ENCODE measurements at regions not wholly inside any gene's neighbourhood (a gene's known extent, or its start where the extent isn't known, plus 50 kb on each side); places are given as distances from the start of the nearest gene placed in this dataset.

DNA sequence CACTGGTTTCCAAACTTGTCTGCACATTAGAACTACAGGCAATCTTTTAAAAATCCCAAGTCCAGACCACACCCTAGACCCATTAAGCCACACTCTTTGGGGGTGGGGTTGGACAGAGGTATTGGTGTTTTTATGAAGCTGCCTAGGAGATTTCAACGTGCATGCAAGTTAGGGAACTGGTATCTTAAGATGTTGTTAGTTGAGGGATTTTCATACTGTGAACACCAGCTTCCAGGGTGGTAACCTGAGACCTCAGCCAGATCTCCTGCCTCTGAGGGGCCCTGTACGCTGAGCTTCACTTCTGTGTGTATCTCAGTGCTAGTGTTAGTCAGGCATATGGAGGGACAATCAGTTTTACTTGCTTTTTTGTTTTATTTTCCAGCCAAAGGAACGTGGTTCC lies 138.0 kb downstream of the UTRN start:
- Histone ChIP-seq H2AFZ (ENCODE audit: low read length) (no peak overlapping the region), H3K4me2 (ENCODE audit: insufficient read depth, insufficient read length, low read length) (no peak overlapping the region)

More for the DNA sequence above, 138.0 kb downstream of the UTRN start:
- no peak for DNase-seq
- Histone ChIP-seq H3K4ac (ENCODE audit: low read depth, low read length) (no peak overlapping the region), H3K79me2 (ENCODE audit: insufficient read depth, low read length) (no peaks in the 10 kb centered on the region), H3K9me3 (ENCODE audit: control insufficient read depth, low read depth, low read length) (no peaks in the 10 kb centered on the region), H4K8ac (replicated peaks; ENCODE audit: insufficient read length, low read depth, low read length) (no peak overlapping the region), H2BK20ac (ENCODE audit: low read depth, low read length, poor library complexity, severe bottlenecking) (no peak overlapping the region), H3K27me3 (ENCODE audit: insufficient read depth, low read length) (no peaks in the 10 kb centered on the region), H2AK5ac (ENCODE audit: insufficient read length, low read length) (no peak overlapping the region), H3K79me1 (ENCODE audit: insufficient read depth, low read depth, low read length, poor library complexity, severe bottlenecking) (no peaks in the 10 kb centered on the region), H3K14ac (ENCODE audit: insufficient read depth, low read length) (no peak overlapping the region), H3K27ac (ENCODE audit: insufficient read length, low read depth, low read length) (no peak overlapping the region), H4K91ac (ENCODE audit: insufficient read length, low read depth, low read length) (no peak overlapping the region), H3T11ph (ENCODE audit: low read length) (no peak overlapping the region), H2BK12ac (ENCODE audit: insufficient read length, low read depth, low read length) (no peak overlapping the region), H3K23ac (ENCODE audit: insufficient read length, low read depth, low read length) (no peak overlapping the region), H2BK15ac (ENCODE audit: low read depth, low read length) (no peak overlapping the region), H2BK120ac (ENCODE audit: low read depth, low read length, poor library complexity, severe bottlenecking) (no peak overlapping the region), H3K4me1 (ENCODE audit: insufficient read depth, low read length) (peaks cover 5% of the 10 kb centered on the region; the same call in 1 of the 2 replicates), H2BK5ac (ENCODE audit: insufficient read length, low read length) (no peak overlapping the region), H3K18ac (ENCODE audit: insufficient read length, low read depth, low read length) (no peak overlapping the region), H4K5ac (ENCODE audit: insufficient read length, low read depth, low read length) (no peak overlapping the region), H3K56ac (ENCODE audit: insufficient read length, low read depth, low read length) (no peak overlapping the region), H3K23me2 (ENCODE audit: insufficient read length, low read depth, low read length, poor library complexity, severe bottlenecking) (no peaks in the 10 kb centered on the region), H4K20me1 (ENCODE audit: control insufficient read depth, insufficient read depth, insufficient read length) (no peaks in the 10 kb centered on the region), H3K9ac (ENCODE audit: extremely low read depth, insufficient read length, low read length) (no peak overlapping the region)
- Mint-ChIP-seq H3K4me1 (peaks cover 12 to 13% of the 10 kb centered on the region in 2 experiments), H3K4me3 (no peak overlapping the region), H3K27me3 (ENCODE audit: low read depth) (no peaks in the 10 kb centered on the region), H3K27ac (peak overlapping the region in 2 of 3 experiments; percentile 36 to 41; a peak in 2 of 7 replicates), H3K9me3 (no peaks in the 10 kb centered on the region), H3K36me3 (ENCODE audit: insufficient read depth in 1 of 3, low read depth in 3 of 3) (peaks cover 0 to 21% (median 12%) of the 10 kb centered on the region in 3 experiments; a peak in 4 of 7 replicates)
- WGBS (ENCODE audit: extremely low coverage, insufficient read length, low lambda C conversion rate), result no CpG with 5 or more reads among the region's 3 CpGs
- TF ChIP-seq, protein P1, sequence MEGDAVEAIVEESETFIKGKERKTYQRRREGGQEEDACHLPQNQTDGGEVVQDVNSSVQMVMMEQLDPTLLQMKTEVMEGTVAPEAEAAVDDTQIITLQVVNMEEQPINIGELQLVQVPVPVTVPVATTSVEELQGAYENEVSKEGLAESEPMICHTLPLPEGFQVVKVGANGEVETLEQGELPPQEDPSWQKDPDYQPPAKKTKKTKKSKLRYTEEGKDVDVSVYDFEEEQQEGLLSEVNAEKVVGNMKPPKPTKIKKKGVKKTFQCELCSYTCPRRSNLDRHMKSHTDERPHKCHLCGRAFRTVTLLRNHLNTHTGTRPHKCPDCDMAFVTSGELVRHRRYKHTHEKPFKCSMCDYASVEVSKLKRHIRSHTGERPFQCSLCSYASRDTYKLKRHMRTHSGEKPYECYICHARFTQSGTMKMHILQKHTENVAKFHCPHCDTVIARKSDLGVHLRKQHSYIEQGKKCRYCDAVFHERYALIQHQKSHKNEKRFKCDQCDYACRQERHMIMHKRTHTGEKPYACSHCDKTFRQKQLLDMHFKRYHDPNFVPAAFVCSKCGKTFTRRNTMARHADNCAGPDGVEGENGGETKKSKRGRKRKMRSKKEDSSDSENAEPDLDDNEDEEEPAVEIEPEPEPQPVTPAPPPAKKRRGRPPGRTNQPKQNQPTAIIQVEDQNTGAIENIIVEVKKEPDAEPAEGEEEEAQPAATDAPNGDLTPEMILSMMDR (conservative IDR thresholded peaks at IDR 0.05), result no peak

Data from H9 (cell line).